Pancreas (tissue), 10 donors: ENCODE measurements at regions not wholly inside any gene's neighbourhood (a gene's known extent, or its start where the extent isn't known, plus 50 kb on each side); places are given as distances from the start of the nearest gene placed in this dataset.

Source experiments
- ATAC-seq, 4 donors: fragments of 200-7000 bp; cut with Tn5 transposase; one replicate each; pipeline versions ENCODE4 v1.8.0 to v1.9.1; 2020; ENCODE audit warnings: mild to moderate bottlenecking in 4 of 4, moderate library complexity in 4 of 4
- DNase-seq, 6 donors: peaks; one replicate each; pipeline ENCODE4 v3.0.0-alpha.2; 2020
- FAIRE-seq: peaks from 2 replicates; lab custom pipeline; 2012; peaks lifted over from hg19 to GRCh38; lab: Jason Lieb, UNC
- H3K27ac ChIP-seq, 4 donors: fragments of 200-600 bp; sonication (generic); 1 replicate in 3 of 4; 2 replicates in 1 of 4; pipeline versions ENCODE4 v1.5.0 to v1.8.0; 2020
- H3K27me3 ChIP-seq, 4 donors: fragments of 200-600 bp; one replicate each; pipeline ENCODE4 v1.8.0; 2021
- H3K36me3 ChIP-seq, 3 donors: fragments of 200-600 bp; sonication (generic) in 1 of 3; one replicate each; pipeline versions ENCODE4 v1.5.0 to v1.8.0; 2020 to 2021
- H3K4me1 ChIP-seq, 3 donors: fragments of 200-600 bp; one replicate each; pipeline ENCODE4 v1.8.0; 2021
- H3K4me3 ChIP-seq, 4 donors: fragments of 200-600 bp; sonication (generic) in 2 of 4; one replicate each; pipeline versions ENCODE4 v1.5.0 to v1.8.0; 2020 to 2021
- H3K9me3 ChIP-seq, 4 donors: fragments of 200-600 bp; one replicate each; pipeline ENCODE4 v1.8.0; 2021
- WGBS, 2 donors: extraction: QIAGEN DNeasy Blood & Tissue Kit; methylation state at CpG; one replicate each; pipeline ENCODE4 v1.1.7; 2013; 5-methylcytosine and 5-hydroxymethylcytosine counted together
- intact Hi-C, 3 donors: fragments of 100-400 bp; cut with DNase I; formaldehyde crosslinking; loops; one replicate each; pipeline versions ENCODE4 v1.11.1 to v1.14.2; 2022
- TF ChIP-seq, protein P1 (sequence below), 4 donors: fragments of 200-600 bp; sonication (generic) in 3 of 4; IDR thresholded peaks; one replicate each; pipeline versions ENCODE4 v1.5.0 to v1.8.0; 2021; ENCODE audit warnings: antibody characterized with exemption in 4 of 4
- donor health status: healthy with polysubstance abuse.
- donor health status: DM: no; HTN: no; CAD: no; lungs with moderate emphysema.
- donor health status: DM: no; HTN: no; CAD: no.
- donor health status: control.
- donor health status: control.
- donor health status: Bipolar disorder and iron deficiency.
- donor health status: DM: yes; HTN: yes; CAD: no.
- donor health status: DM: no; HTN: no; CAD: no.
- donor health status: DM: no; HTN: no; CAD: no.
- donor health status: DM: yes; HTN: yes; CAD: no.

DNA sequence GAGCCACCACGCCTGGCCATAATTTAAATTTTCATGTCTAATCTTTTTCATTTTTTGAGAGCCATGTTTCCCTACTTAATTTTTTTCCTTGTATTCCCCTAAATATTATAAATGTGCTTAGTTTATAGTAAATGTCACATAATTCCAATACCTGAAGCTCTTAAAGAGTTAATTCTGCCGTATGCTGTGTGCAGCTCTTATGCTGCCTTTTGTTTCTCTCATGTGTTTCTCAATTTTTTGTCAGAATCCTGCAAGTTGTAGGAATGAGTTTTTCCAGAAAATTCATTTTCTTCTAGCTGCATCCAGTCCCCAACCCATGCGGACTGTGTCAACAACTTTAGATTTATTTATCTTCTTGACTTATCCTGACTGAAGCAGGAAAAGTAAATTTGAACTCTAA lies 90.9 kb upstream of the ROBO2 start:
- Histone ChIP-seq H3K27me3 (no peaks in the 10 kb centered on the region), H3K36me3 (no peaks in the 10 kb centered on the region), H3K9me3 (no peaks in the 10 kb centered on the region), H3K4me3 (no peak overlapping the region), H3K27ac (no peak overlapping the region), H3K4me1 (no peaks in the 10 kb centered on the region)
- intact Hi-C loops = no loop called here
- TF ChIP-seq, protein P1, sequence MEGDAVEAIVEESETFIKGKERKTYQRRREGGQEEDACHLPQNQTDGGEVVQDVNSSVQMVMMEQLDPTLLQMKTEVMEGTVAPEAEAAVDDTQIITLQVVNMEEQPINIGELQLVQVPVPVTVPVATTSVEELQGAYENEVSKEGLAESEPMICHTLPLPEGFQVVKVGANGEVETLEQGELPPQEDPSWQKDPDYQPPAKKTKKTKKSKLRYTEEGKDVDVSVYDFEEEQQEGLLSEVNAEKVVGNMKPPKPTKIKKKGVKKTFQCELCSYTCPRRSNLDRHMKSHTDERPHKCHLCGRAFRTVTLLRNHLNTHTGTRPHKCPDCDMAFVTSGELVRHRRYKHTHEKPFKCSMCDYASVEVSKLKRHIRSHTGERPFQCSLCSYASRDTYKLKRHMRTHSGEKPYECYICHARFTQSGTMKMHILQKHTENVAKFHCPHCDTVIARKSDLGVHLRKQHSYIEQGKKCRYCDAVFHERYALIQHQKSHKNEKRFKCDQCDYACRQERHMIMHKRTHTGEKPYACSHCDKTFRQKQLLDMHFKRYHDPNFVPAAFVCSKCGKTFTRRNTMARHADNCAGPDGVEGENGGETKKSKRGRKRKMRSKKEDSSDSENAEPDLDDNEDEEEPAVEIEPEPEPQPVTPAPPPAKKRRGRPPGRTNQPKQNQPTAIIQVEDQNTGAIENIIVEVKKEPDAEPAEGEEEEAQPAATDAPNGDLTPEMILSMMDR (IDR thresholded peaks at IDR 0.05) = no peak
- peak in 1 of 4 donors; percentile 17 for ATAC-seq
- FAIRE-seq = no peak
- no peak for DNase-seq
- 53 to 62% methylated on average over 3 of the region's 3 CpGs for WGBS, 2 donors

- Histone ChIP-seq H3K36me3 (no peaks in the 10 kb centered on the region), H3K9me3 (no peaks in the 10 kb centered on the region), H3K27me3 (no peaks in the 10 kb centered on the region), H3K27ac (no peak overlapping the region), H3K4me1 (no peaks in the 10 kb centered on the region), H3K4me3 (no peak overlapping the region)
- WGBS, 2 donors = 38 to 40% methylated on average over 9 of the region's 9 CpGs
- intact Hi-C loops = no loop called here
- FAIRE-seq (no peak), DNase-seq (no peak), ATAC-seq (peak in 2 of 4 donors; percentile 54 to 60)
- TF ChIP-seq, protein P1 (IDR thresholded peaks at IDR 0.05) = no peak
These were observed 90.4 kb upstream of the ROBO2 start for GRCh38 chr3:76949462-76949861.

GRCh38 chr3:76950590-76950989 lies 89.3 kb upstream of the ROBO2 start:
- DNase-seq (no peak), ATAC-seq (no peak), FAIRE-seq (no peak)
- TF ChIP-seq, protein P1 (IDR thresholded peaks at IDR 0.05) = no peak
- intact Hi-C loops = no loop called here
- WGBS, 2 donors = 87 to 95% methylated on average over 3 of the region's 3 CpGs
- Histone ChIP-seq H3K36me3 (no peaks in the 10 kb centered on the region), H3K27me3 (no peaks in the 10 kb centered on the region), H3K27ac (no peak overlapping the region), H3K4me1 (no peaks in the 10 kb centered on the region), H3K9me3 (no peaks in the 10 kb centered on the region), H3K4me3 (no peak overlapping the region)

DNA sequence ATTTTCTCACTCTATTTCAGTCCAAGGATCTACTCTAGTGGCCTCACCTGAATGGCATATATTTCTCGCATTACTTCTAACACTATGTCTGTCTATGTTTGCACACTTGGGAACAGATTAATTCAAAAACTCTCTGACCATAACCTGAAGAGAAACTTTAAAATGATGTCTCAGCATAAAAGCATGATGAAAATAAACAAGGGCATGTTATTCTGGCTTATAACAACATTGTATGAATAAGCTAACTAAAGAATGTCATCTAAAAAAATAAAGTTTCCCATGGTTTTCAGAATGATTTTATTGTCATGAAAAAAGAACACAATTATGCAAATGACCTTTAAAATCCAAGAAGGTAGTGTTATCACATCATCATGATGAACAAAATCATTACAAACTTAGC lies 85.5 kb upstream of the ROBO2 start:
- Histone ChIP-seq H3K9me3 (no peaks in the 10 kb centered on the region), H3K36me3 (no peaks in the 10 kb centered on the region), H3K27me3 (no peaks in the 10 kb centered on the region), H3K27ac (no peak overlapping the region), H3K4me3 (no peak overlapping the region), H3K4me1 (no peaks in the 10 kb centered on the region)
- no peak for ATAC-seq
- no peak for FAIRE-seq
- TF ChIP-seq, protein P1 (IDR thresholded peaks at IDR 0.05) = no peak
- DNase-seq = no peak
- WGBS, 2 donors = 60 to 72% methylated on average over 1 of the region's 1 CpG
- intact Hi-C loops = no loop called here

GRCh38 chr3:76958274-76958673 lies 81.6 kb upstream of the ROBO2 start:
- Histone ChIP-seq H3K4me3 (no peak overlapping the region), H3K9me3 (no peaks in the 10 kb centered on the region), H3K4me1 (peaks cover 0 to 4% (median 0%) of the 10 kb centered on the region in 3 donors), H3K36me3 (no peaks in the 10 kb centered on the region), H3K27me3 (no peaks in the 10 kb centered on the region), H3K27ac (no peak overlapping the region)
- TF ChIP-seq, protein P1 (IDR thresholded peaks at IDR 0.05) = no peak
- DNase-seq (no peak), FAIRE-seq (no peak), ATAC-seq (no peak)
- intact Hi-C loops = no loop called here
